Spleen (tissue), 7 donors: ENCODE measurements at regions not wholly inside any gene's neighbourhood (a gene's known extent, or its start where the extent isn't known, plus 50 kb on each side); places are given as distances from the start of the nearest gene placed in this dataset.

ENCODE experiments used
- POLR2A ChIP-seq, 3 donors: fragments of 450-650 bp; IDR thresholded peaks; one replicate each; pipeline ENCODE4 v1.5.1; 2017; ENCODE audit warnings: antibody characterized with exemption in 3 of 3, mild to moderate bottlenecking in 1 of 3
- POLR2AphosphoS5 ChIP-seq, 3 donors: sonication (generic); formaldehyde crosslinking; IDR thresholded peaks; one replicate each; pipeline ENCODE4 v1.5.1; 2017; ENCODE audit warnings: antibody characterized with exemption in 3 of 3
- TF ChIP-seq, protein P1 (sequence below), 11 experiments: fragments of 200-600 bp in 7 of 11; fragments of 450-650 bp in 4 of 11; sonication (generic) in 4 of 11; IDR thresholded peaks in 8 of 11; conservative IDR thresholded peaks in 3 of 11; 1 replicate in 7 of 11; 2 replicates in 4 of 11; pipeline versions ENCODE4 v1.4.0 to v1.8.0; 2016 to 2021; ENCODE audit warnings: antibody characterized with exemption in 11 of 11, inconsistent platforms in 4 of 11, mild to moderate bottlenecking in 1 of 11
- donor health status: DM: no; HTN: no; CAD: no; lungs with moderate emphysema.
- donor health status: DM: no; HTN: no; CAD: no.
- donor health status: DM: no; HTN: no; CAD: no.

- TF ChIP-seq, protein P1, sequence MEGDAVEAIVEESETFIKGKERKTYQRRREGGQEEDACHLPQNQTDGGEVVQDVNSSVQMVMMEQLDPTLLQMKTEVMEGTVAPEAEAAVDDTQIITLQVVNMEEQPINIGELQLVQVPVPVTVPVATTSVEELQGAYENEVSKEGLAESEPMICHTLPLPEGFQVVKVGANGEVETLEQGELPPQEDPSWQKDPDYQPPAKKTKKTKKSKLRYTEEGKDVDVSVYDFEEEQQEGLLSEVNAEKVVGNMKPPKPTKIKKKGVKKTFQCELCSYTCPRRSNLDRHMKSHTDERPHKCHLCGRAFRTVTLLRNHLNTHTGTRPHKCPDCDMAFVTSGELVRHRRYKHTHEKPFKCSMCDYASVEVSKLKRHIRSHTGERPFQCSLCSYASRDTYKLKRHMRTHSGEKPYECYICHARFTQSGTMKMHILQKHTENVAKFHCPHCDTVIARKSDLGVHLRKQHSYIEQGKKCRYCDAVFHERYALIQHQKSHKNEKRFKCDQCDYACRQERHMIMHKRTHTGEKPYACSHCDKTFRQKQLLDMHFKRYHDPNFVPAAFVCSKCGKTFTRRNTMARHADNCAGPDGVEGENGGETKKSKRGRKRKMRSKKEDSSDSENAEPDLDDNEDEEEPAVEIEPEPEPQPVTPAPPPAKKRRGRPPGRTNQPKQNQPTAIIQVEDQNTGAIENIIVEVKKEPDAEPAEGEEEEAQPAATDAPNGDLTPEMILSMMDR (IDR thresholded peaks at IDR 0.05 in 8 of 11, conservative IDR thresholded peaks at IDR 0.05 in 3 of 11) = no peak
- no peak for TF ChIP-seq POLR2A (IDR thresholded peaks at IDR 0.05)
- no peak for TF ChIP-seq POLR2AphosphoS5 (IDR thresholded peaks at IDR 0.05)
Observed at GRCh38 chr13:48875047-48875446, 100.7 kb upstream of the FNDC3A start.
